CD4-positive, CD25-positive, alpha-beta regulatory T cell (primary cell): ENCODE measurements at regions not wholly inside any gene's neighbourhood (a gene's known extent, or its start where the extent isn't known, plus 50 kb on each side); places are given as distances from the start of the nearest gene placed in this dataset.
A peak's percentile ranks its signal among the peaks of the same experiment; 100 is the strongest.

Source experiments
- ATAC-seq, 2 donors: fragments of 150-1000 bp; cut with Tn5 transposase; one replicate each; pipeline ENCODE4 v1.10.0; 2021; ENCODE audit warnings: low read depth in 2 of 2, moderate number of reproducible peaks in 2 of 2, moderate library complexity in 1 of 2
- DNase-seq, 3 donors: peaks; one replicate each; pipeline versions ENCODE4 v3.0.0 to v3.0.0-alpha.2; 2012 to 2022; ENCODE audit warnings: mixed read lengths in 1 of 3
- H3K27ac ChIP-seq: one replicate; pipeline ENCODE4 v1.7.0; 2013; ENCODE audit warnings: mild to moderate bottlenecking, low read length; ENCODE audit not compliant: insufficient read depth, poor library complexity, severe bottlenecking
- H3K27me3 ChIP-seq: one replicate; pipeline ENCODE4 v1.7.0; 2013; ENCODE audit warnings: low read length; ENCODE audit not compliant: control insufficient read depth, insufficient read depth
- H3K36me3 ChIP-seq: one replicate; pipeline ENCODE4 v1.7.0; 2013; ENCODE audit warnings: mild to moderate bottlenecking, low read length, moderate library complexity; ENCODE audit not compliant: control insufficient read depth, insufficient read depth
- H3K4me1 ChIP-seq: 2 replicates; pipeline ENCODE4 v1.7.0; 2013; ENCODE audit warnings: mild to moderate bottlenecking, low read length; ENCODE audit not compliant: insufficient read depth, control insufficient read depth, poor library complexity, severe bottlenecking
- H3K4me3 ChIP-seq: one replicate; pipeline ENCODE4 v1.7.0; 2013; ENCODE audit warnings: low read depth, mild to moderate bottlenecking, low read length, moderate library complexity
- H3K9me3 ChIP-seq, 2 experiments: 1 replicate in 1 of 2; 2 replicates in 1 of 2; pipeline ENCODE4 v1.7.0; 2013; ENCODE audit warnings: low read length in 2 of 2, mild to moderate bottlenecking in 1 of 2, moderate library complexity in 1 of 2; ENCODE audit not compliant: control insufficient read depth in 2 of 2
- H3K27ac Mint-ChIP-seq, 3 donors: one replicate each; pipeline ENCODE4 v1.8.0; 2020 to 2022; ENCODE audit warnings: mild to moderate bottlenecking in 3 of 3, mixed read lengths in 3 of 3, moderate library complexity in 2 of 3
- H3K27me3 Mint-ChIP-seq: one replicate; pipeline ENCODE4 v1.8.0; 2022; ENCODE audit warnings: mild to moderate bottlenecking, mixed read lengths
- H3K36me3 Mint-ChIP-seq: one replicate; pipeline ENCODE4 v1.8.0; 2020; ENCODE audit warnings: mixed read lengths
- H3K4me1 Mint-ChIP-seq, 4 donors: one replicate each; pipeline ENCODE4 v1.8.0; 2020 to 2022; ENCODE audit warnings: mixed read lengths in 4 of 4, mild to moderate bottlenecking in 1 of 4
- H3K4me3 Mint-ChIP-seq, 4 donors: one replicate each; pipeline ENCODE4 v1.8.0; 2020 to 2022; ENCODE audit warnings: mild to moderate bottlenecking in 4 of 4, mixed read lengths in 4 of 4, moderate library complexity in 3 of 4
- H3K9me3 Mint-ChIP-seq, 7 donors: one replicate each; pipeline ENCODE4 v1.8.0; 2020 to 2022; ENCODE audit warnings: mixed read lengths in 7 of 7, mild to moderate bottlenecking in 3 of 7, moderate library complexity in 2 of 7

GRCh38 chr11:92882828-92883611 is 86.4 kb upstream of the MTNR1B start:
- Histone ChIP-seq H3K27me3 (no peaks in the 10 kb centered on the region), H3K4me3 (no peak overlapping the region), H3K9me3 (no peaks in the 10 kb centered on the region), H3K4me1 (no peaks in the 10 kb centered on the region), H3K36me3 (no peaks in the 10 kb centered on the region), H3K27ac (no peak overlapping the region)
- DNase-seq: no peak
- no peak overlapping the region for H3K27ac Mint-ChIP-seq
- ATAC-seq: no peak
- H3K9me3 Mint-ChIP-seq: peaks cover 0 to 3% (median 0%) of the 10 kb centered on the region in 7 donors
- H3K27me3 Mint-ChIP-seq: no peaks in the 10 kb centered on the region
- no peak overlapping the region for H3K4me3 Mint-ChIP-seq
- no peaks in the 10 kb centered on the region for H3K4me1 Mint-ChIP-seq
- no peaks in the 10 kb centered on the region for H3K36me3 Mint-ChIP-seq

GRCh38 chr11:92885600-92885999 is 83.9 kb upstream of the MTNR1B start:
- Histone ChIP-seq H3K27me3 (no peaks in the 10 kb centered on the region), H3K36me3 (no peaks in the 10 kb centered on the region), H3K4me1 (no peaks in the 10 kb centered on the region), H3K9me3 (no peaks in the 10 kb centered on the region), H3K27ac (no peak overlapping the region), H3K4me3 (no peak overlapping the region)
- DNase-seq: no peak
- Mint-ChIP-seq H3K9me3 (peaks cover 0 to 3% (median 0%) of the 10 kb centered on the region in 7 donors), H3K27me3 (no peaks in the 10 kb centered on the region), H3K4me3 (no peak overlapping the region), H3K36me3 (no peaks in the 10 kb centered on the region), H3K27ac (no peak overlapping the region), H3K4me1 (no peaks in the 10 kb centered on the region)
- no peak for ATAC-seq

- H3K27ac Mint-ChIP-seq: no peak overlapping the region
- Histone ChIP-seq H3K4me1 (no peaks in the 10 kb centered on the region), H3K36me3 (no peaks in the 10 kb centered on the region), H3K4me3 (no peak overlapping the region), H3K27me3 (no peaks in the 10 kb centered on the region), H3K9me3 (no peaks in the 10 kb centered on the region), H3K27ac (no peak overlapping the region)
- DNase-seq (peak in 1 of 3 donors; percentile 34), ATAC-seq (no peak)
- H3K36me3 Mint-ChIP-seq: no peaks in the 10 kb centered on the region
- H3K4me1 Mint-ChIP-seq: no peaks in the 10 kb centered on the region
- H3K4me3 Mint-ChIP-seq: no peak overlapping the region
- no peaks in the 10 kb centered on the region for H3K27me3 Mint-ChIP-seq
- peaks cover 0 to 3% (median 0%) of the 10 kb centered on the region in 7 donors for H3K9me3 Mint-ChIP-seq
Measured at GRCh38 chr11:92886243-92886905, 83.1 kb upstream of the MTNR1B start.

- Histone ChIP-seq H3K27ac (no peak overlapping the region), H3K4me1 (no peaks in the 10 kb centered on the region), H3K4me3 (no peak overlapping the region), H3K9me3 (no peaks in the 10 kb centered on the region), H3K36me3 (no peaks in the 10 kb centered on the region), H3K27me3 (no peaks in the 10 kb centered on the region)
- no peak overlapping the region for H3K27ac Mint-ChIP-seq
- no peak for ATAC-seq
- no peak for DNase-seq
- no peaks in the 10 kb centered on the region for H3K4me1 Mint-ChIP-seq
- H3K36me3 Mint-ChIP-seq: no peaks in the 10 kb centered on the region
- H3K9me3 Mint-ChIP-seq: peaks cover 0 to 3% (median 0%) of the 10 kb centered on the region in 7 donors
- H3K27me3 Mint-ChIP-seq: no peaks in the 10 kb centered on the region
- H3K4me3 Mint-ChIP-seq: no peak overlapping the region
Measured at GRCh38 chr11:92888696-92889095, 80.8 kb upstream of the MTNR1B start.

GRCh38 chr11:92890846-92891245 is 78.6 kb upstream of the MTNR1B start:
- no peak for DNase-seq
- Mint-ChIP-seq H3K27ac (no peak overlapping the region), H3K4me3 (no peak overlapping the region), H3K27me3 (no peaks in the 10 kb centered on the region), H3K9me3 (peaks cover 0 to 3% (median 0%) of the 10 kb centered on the region in 7 donors), H3K36me3 (no peaks in the 10 kb centered on the region), H3K4me1 (no peaks in the 10 kb centered on the region)
- no peak for ATAC-seq
- no peaks in the 10 kb centered on the region for H3K9me3 ChIP-seq
- H3K27ac ChIP-seq: no peak overlapping the region
- H3K4me1 ChIP-seq: no peaks in the 10 kb centered on the region
- H3K36me3 ChIP-seq: no peaks in the 10 kb centered on the region
- H3K27me3 ChIP-seq: no peaks in the 10 kb centered on the region
- no peak overlapping the region for H3K4me3 ChIP-seq

GRCh38 chr11:92892802-92893684 is 76.4 kb upstream of the MTNR1B start:
- no peak overlapping the region for H3K4me3 ChIP-seq
- Mint-ChIP-seq H3K27me3 (peaks cover 5% of the 10 kb centered on the region), H3K4me3 (no peak overlapping the region), H3K27ac (no peak overlapping the region), H3K4me1 (no peaks in the 10 kb centered on the region), H3K36me3 (no peaks in the 10 kb centered on the region), H3K9me3 (peaks cover 0 to 3% (median 0%) of the 10 kb centered on the region in 7 donors)
- no peak for DNase-seq
- no peaks in the 10 kb centered on the region for H3K27me3 ChIP-seq
- ATAC-seq: no peak
- H3K4me1 ChIP-seq: no peaks in the 10 kb centered on the region
- H3K36me3 ChIP-seq: no peaks in the 10 kb centered on the region
- no peak overlapping the region for H3K27ac ChIP-seq
- no peaks in the 10 kb centered on the region for H3K9me3 ChIP-seq

GRCh38 chr11:92894197-92894596 is 75.3 kb upstream of the MTNR1B start:
- no peak for DNase-seq
- no peaks in the 10 kb centered on the region for H3K36me3 ChIP-seq

More at GRCh38 chr11:92894197-92894596, 75.3 kb upstream of the MTNR1B start:
- H3K9me3 Mint-ChIP-seq: peaks cover 0 to 3% (median 0%) of the 10 kb centered on the region in 7 donors
- Histone ChIP-seq H3K4me1 (no peaks in the 10 kb centered on the region), H3K27me3 (no peaks in the 10 kb centered on the region), H3K4me3 (no peak overlapping the region), H3K27ac (no peak overlapping the region), H3K9me3 (no peaks in the 10 kb centered on the region)
- ATAC-seq: no peak
- H3K27ac Mint-ChIP-seq: no peak overlapping the region
- no peaks in the 10 kb centered on the region for H3K4me1 Mint-ChIP-seq
- H3K36me3 Mint-ChIP-seq: no peaks in the 10 kb centered on the region
- H3K27me3 Mint-ChIP-seq: peaks cover 5% of the 10 kb centered on the region
- no peak overlapping the region for H3K4me3 Mint-ChIP-seq
